Tibial artery (tissue), 4 donors: ENCODE measurements at regions not wholly inside any gene's neighbourhood (a gene's known extent, or its start where the extent isn't known, plus 50 kb on each side); places are given as distances from the start of the nearest gene placed in this dataset.
"Not testable (repeated sequence)": the region's sequence is repeated elsewhere in the genome, so short reads cannot be mapped to it uniquely, and the experiment has no call there.

Source experiments
- DNase-seq, 2 donors: peaks; one replicate each; pipeline ENCODE4 v3.0.0-alpha.2; 2019
- H3K27ac ChIP-seq, 2 donors: fragments of 200-600 bp; sonication (generic) in 1 of 2; 1 replicate in 1 of 2; 2 replicates in 1 of 2; pipeline ENCODE4 v1.5.1; 2018 to 2019; ENCODE audit warnings: mild to moderate bottlenecking in 1 of 2
- H3K27me3 ChIP-seq, 2 donors: fragments of 200-600 bp; sonication (generic) in 1 of 2; one replicate each; pipeline versions ENCODE4 v1.5.1 to v1.6.0; 2016 to 2019
- H3K36me3 ChIP-seq, 3 donors: fragments of 200-600 bp; sonication (generic) in 2 of 3; one replicate each; pipeline ENCODE4 v1.5.1; 2016 to 2019; ENCODE audit warnings: mild to moderate bottlenecking in 2 of 3
- H3K4me1 ChIP-seq, 4 donors: fragments of 200-600 bp; sonication (generic) in 2 of 4; 1 replicate in 3 of 4; 2 replicates in 1 of 4; pipeline ENCODE4 v1.5.1; 2016 to 2019
- H3K4me3 ChIP-seq, 2 donors: fragments of 200-600 bp; sonication (generic) in 1 of 2; 1 replicate in 1 of 2; 2 replicates in 1 of 2; pipeline ENCODE4 v1.5.1; 2018 to 2019; ENCODE audit warnings: mild to moderate bottlenecking in 2 of 2
- H3K9me3 ChIP-seq, 3 donors: fragments of 200-600 bp; sonication (generic) in 1 of 3; one replicate each; pipeline ENCODE4 v1.5.1; 2016 to 2019
- CTCF ChIP-seq, 2 experiments: fragments of 200-600 bp in 1 of 2; fragments of 450-650 bp in 1 of 2; IDR thresholded peaks; one replicate each; pipeline ENCODE4 v1.5.1; 2017 to 2019; ENCODE audit warnings: antibody characterized with exemption in 2 of 2, mild to moderate bottlenecking in 1 of 2, moderate library complexity in 1 of 2
- intact Hi-C: fragments of 100-400 bp; cut with DNase I; formaldehyde crosslinking; loops from one replicate; pipeline ENCODE4 v1.15.0; 2023; ENCODE audit warnings: low total_unique reads

- Histone ChIP-seq H3K4me1 (no peaks in the 10 kb centered on the region), H3K9me3 (no peaks in the 10 kb centered on the region), H3K4me3 (no peak overlapping the region), H3K27ac (no peak overlapping the region), H3K27me3 (no peaks in the 10 kb centered on the region), H3K36me3 (no peaks in the 10 kb centered on the region)
- no peak for TF ChIP-seq CTCF (IDR thresholded peaks at IDR 0.05)
- no peak for DNase-seq
- intact Hi-C loops: no loop called here
Observed at GRCh38 chr4:57945298-57945697, 835.1 kb upstream of the IGFBP7 start.

- H3K27ac ChIP-seq: no peak overlapping the region
- no peaks in the 10 kb centered on the region for H3K9me3 ChIP-seq
- H3K4me3 ChIP-seq: no peak overlapping the region
- no peaks in the 10 kb centered on the region for H3K4me1 ChIP-seq
- H3K27me3 ChIP-seq: no peaks in the 10 kb centered on the region
- no peak for DNase-seq
- intact Hi-C loops: no loop called here
- TF ChIP-seq CTCF (IDR thresholded peaks at IDR 0.05): no peak
- no peaks in the 10 kb centered on the region for H3K36me3 ChIP-seq
Observed at GRCh38 chr4:57943682-57944081, 833.5 kb upstream of the IGFBP7 start.

GRCh38 chr4:57937326-57937725, 827.1 kb upstream of the IGFBP7 start:
- H3K36me3 ChIP-seq, H3K27ac ChIP-seq, intact Hi-C loops, H3K27me3 ChIP-seq, H3K4me3 ChIP-seq, DNase-seq, H3K9me3 ChIP-seq, H3K4me1 ChIP-seq: not testable (repeated sequence)

GRCh38 chr4:57926311-57926710, 816.1 kb upstream of the IGFBP7 start:
- no peaks in the 10 kb centered on the region for H3K9me3 ChIP-seq
- no peak overlapping the region for H3K4me3 ChIP-seq
- H3K27me3 ChIP-seq: no peaks in the 10 kb centered on the region
- no peak for TF ChIP-seq CTCF (IDR thresholded peaks at IDR 0.05)
- H3K4me1 ChIP-seq: no peaks in the 10 kb centered on the region
- intact Hi-C loops: no loop called here
- H3K36me3 ChIP-seq: no peaks in the 10 kb centered on the region
- DNase-seq: no peak
- H3K27ac ChIP-seq: no peak overlapping the region

GRCh38 chr4:57924951-57925350, 814.8 kb upstream of the IGFBP7 start:
- Histone ChIP-seq H3K27ac (no peak overlapping the region), H3K4me1 (no peaks in the 10 kb centered on the region), H3K9me3 (no peaks in the 10 kb centered on the region), H3K36me3 (no peaks in the 10 kb centered on the region), H3K27me3 (no peaks in the 10 kb centered on the region), H3K4me3 (no peak overlapping the region)
- intact Hi-C loops: no loop called here
- no peak for DNase-seq
- no peak for TF ChIP-seq CTCF (IDR thresholded peaks at IDR 0.05)

GRCh38 chr4:57916479-57916878, 806.3 kb upstream of the IGFBP7 start:
- intact Hi-C loops: no loop called here
- no peak for TF ChIP-seq CTCF (IDR thresholded peaks at IDR 0.05)

More at GRCh38 chr4:57916479-57916878, 806.3 kb upstream of the IGFBP7 start:
- Histone ChIP-seq H3K9me3 (no peaks in the 10 kb centered on the region), H3K27me3 (no peaks in the 10 kb centered on the region), H3K36me3 (no peaks in the 10 kb centered on the region), H3K4me3 (no peak overlapping the region), H3K4me1 (no peaks in the 10 kb centered on the region), H3K27ac (no peak overlapping the region)
- DNase-seq: no peak
